ENCODE measurements at regions not wholly inside any gene's neighbourhood (a gene's known extent, or its start where the extent isn't known, plus 50 kb on each side); places are given as distances from the start of the nearest gene placed in this dataset.

GRCh38 chr4:66805582-66805981 lies 739.7 kb downstream of the CENPC start:
- TF ChIP-seq CTCF (IDR thresholded peaks at IDR 0.05): no peak
- no peak for TF ChIP-seq POLR2AphosphoS5 (IDR thresholded peaks at IDR 0.05)
- no peak for TF ChIP-seq POLR2A (IDR thresholded peaks at IDR 0.05)
- TF ChIP-seq EP300 (IDR thresholded peaks at IDR 0.05): no peak
